Activated CD4-positive, alpha-beta T cell treated with anti-CD3 and anti-CD28 coated beads, Interleukin-2, Interleukin-6, amounts not matched to agents 100 ng/mL and 50 ng/mL, durations not matched to agents 16 hours and 8 hours (primary cell): ENCODE measurements at regions not wholly inside any gene's neighbourhood (a gene's known extent, or its start where the extent isn't known, plus 50 kb on each side); places are given as distances from the start of the nearest gene placed in this dataset.

Experiments
- DNase-seq: peaks from one replicate; pipeline ENCODE4 v3.0.0-alpha.2; 2020

DNA sequence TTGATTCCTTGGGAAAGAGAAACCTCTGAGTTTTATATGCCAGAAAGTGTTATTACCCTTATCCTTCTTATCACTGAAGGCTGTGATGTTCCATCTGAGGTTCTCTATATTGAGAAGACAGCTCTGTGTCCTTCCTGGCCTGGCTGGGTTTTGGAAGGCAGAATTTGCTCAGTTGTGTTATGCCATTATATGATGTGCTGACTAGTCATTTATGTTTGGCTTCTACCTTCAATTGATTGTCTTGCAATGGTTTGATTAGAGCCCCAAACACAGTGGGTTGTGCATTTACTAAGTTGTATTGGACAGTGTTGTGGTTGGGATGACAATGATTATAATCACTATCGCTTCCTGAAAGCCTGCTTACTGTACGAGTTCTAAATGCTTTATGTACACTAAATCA, 265.7 kb downstream of the SNAPC1 start:
- DNase-seq: no peak

DNA sequence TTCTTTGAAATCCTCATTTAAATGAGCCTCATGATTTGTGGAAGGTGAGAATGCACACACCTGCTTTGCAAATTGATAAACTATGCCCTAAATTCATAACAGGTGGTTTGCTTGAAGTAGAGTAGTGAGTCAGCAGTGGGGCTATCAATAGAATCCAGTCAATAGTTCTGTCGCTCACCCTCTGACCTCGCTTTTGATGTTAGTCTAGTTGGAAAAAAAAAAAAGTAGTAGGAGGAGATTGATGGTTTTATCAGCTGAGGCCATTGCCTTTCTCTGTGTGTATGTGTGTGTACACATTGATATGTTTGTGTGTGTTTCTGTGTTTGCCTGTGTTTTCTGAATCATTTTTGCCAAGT, 267.3 kb downstream of the SNAPC1 start:
- no peak for DNase-seq

DNA sequence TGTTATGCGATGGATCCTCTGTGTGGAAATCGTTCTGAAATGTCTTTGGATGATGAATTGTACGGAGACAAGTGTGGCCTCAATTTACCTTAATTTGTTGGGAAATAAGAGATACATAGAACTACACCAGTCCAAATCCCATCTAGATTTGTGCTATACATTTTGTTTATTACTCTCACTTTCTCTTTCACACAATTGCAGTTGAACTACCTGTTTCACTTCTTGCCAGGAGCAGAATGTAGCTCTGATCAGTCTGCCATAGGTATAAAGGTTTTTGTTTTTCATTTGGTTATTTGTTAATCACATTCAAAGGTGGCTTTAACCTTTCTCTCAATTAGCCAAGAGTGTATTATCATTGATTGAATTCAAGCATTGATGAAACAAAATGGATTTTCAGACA, 268.2 kb downstream of the SNAPC1 start:
- DNase-seq: no peak

DNA sequence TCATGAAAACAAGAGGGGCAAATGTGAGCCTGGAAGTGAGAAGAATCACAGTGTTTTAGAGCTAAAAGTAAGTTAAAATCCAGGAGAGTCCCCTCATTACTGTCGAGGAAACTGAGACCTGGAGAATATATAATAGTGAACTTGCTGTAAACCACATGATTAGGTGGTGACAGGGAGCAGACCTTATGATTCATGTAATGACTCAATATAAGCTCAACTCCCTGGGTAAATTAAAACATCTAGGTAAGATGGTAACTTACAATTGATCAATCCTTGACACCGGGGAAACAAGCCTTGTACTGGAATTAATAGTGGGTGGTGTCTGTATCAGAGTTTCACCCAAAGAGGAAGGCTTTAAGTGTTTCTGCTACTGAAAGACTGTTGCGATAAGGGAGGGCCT, 269.3 kb downstream of the SNAPC1 start:
- DNase-seq: no peak

DNA sequence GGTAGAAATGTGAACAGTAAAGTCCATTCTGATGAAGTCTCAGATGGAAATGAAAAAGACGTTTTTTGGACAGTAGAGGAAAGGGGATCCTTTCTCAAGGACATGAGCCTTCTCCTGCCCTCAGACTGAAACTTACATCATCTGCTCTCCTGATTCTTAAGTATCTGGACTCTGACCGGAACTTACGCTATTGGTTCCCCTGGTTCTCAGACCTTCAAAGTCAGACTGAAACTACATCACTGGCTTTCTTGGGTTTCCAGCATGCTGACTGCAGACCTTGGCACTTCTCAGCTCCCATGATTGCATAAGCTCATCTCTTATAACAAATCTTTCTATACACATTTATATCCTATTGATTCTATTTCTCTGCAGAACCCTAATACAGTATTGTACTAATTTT, 291.0 kb downstream of the SNAPC1 start:
- no peak for DNase-seq

DNA sequence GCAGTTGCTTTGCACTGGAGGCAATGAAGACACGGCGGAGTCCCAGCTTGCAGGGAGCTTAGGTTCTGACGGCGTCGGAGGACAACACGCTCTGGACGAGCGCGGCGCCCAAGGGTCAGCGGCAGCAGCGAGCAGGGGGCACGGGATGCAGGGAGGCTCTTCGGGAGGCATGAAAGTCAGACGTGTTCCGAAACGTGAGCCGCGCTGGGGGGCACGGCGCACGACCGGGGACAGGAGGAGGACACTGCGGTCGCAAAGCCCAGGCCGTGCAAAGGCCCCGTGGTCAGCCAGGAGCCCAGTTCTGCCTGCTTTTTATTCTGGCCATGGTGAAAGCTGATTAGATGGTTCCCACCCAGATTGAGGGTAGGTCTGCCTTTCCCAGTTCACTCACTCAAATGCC, 294.6 kb downstream of the SNAPC1 start:
- no peak for DNase-seq

DNA sequence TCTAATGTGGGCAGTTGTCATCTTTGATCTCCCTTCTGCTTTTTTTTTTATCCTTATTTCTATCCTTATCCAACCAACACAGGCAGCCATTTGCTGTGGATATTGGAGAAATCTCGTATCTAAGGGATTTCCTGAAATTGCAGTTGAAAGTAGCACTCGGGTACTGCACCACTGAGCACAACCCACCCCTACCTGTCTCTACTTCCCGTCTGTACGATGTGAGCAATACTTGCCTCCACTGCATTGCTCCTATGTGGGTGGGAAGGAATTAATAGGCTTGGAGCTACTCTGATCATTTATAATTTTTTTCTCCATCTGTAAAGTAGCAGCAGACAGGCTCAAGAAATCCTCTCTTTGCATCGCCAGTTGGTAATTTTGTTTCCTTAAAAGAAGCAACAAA, 300.4 kb downstream of the SNAPC1 start:
- no peak for DNase-seq

DNA sequence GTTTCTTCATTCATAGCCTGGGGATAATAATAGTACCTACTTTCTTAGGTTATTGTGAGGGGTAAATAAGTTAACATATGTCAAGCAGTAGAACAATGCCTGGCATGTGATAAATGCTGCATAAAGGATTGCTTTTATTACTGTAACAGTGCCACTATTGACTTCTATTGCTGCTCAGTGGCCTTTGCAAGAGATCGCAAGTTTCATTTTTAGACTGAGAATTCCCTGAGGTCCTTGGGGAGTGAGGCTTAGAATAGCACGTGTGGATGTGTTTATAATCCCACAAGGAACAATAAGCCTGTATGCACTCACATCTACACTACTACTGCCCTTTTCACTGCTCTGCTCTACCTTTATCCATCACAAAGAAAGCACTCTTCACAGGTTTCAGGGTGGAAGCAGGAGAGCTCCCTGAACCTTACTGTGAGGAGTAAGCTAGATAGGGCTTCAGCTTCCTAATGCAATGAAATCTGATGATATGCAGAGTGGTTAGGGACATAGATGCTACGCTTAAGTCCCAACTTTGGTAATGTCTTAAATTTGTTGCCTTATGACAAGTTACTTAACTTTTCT, 302.6 kb downstream of the SNAPC1 start:
- no peak for DNase-seq

DNA sequence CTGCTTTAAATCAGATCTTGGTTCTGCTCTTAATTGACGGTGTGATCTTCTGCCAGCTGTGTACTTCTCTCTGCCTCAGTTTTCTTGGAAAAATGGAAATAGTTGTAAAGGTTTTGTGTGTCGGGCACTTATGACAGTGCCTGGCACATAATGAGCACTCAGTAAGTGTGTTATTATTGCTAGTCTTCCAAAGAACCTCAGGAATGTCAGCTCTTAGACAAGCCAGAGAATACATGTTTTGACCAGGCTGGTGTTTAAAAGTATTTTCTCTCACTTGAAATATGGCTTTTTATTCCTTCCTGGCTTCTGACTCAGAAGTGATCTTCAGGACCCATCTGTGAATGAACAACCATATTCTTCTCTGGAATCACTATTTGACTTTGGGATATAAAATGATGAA, 304.1 kb downstream of the SNAPC1 start:
- no peak for DNase-seq

DNA sequence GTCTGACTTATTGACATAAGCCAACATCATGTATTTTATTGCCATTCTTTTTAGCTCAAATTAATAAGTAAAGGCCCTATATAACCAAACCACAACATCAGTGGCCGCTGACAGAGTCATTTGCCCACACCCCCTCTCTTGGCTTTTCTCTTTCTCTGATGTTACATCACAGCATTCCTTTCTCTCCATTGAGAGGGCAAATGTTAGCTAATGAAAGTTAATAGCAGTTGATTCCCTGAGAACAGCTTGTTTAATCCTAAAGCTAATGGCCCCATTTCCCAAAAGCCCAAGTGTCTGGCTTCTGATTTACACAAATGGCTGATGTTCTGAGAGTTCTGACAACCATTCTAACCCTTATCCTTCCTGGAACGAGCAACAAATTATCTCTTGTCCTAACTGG, 308.8 kb downstream of the SNAPC1 start:
- DNase-seq: no peak

DNA sequence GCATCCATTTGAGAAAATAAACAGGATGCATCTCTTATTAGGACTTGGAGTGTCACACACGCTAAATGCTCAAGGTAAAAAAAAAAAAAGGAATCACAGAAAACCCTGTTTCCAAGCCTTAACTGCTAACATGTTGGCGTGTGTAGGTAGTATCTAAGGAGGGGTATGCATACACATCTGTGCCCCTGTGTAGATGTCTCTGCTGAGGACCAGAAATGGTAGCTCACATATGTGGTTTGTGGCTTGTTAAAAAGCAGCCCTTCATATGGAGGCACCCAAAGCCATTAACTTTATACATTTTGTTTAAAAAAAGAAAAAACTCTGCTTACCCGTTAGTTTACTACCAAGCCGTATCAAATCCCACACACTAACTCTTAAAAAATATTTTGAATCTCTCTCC, 314.1 kb downstream of the SNAPC1 start:
- no peak for DNase-seq

DNA sequence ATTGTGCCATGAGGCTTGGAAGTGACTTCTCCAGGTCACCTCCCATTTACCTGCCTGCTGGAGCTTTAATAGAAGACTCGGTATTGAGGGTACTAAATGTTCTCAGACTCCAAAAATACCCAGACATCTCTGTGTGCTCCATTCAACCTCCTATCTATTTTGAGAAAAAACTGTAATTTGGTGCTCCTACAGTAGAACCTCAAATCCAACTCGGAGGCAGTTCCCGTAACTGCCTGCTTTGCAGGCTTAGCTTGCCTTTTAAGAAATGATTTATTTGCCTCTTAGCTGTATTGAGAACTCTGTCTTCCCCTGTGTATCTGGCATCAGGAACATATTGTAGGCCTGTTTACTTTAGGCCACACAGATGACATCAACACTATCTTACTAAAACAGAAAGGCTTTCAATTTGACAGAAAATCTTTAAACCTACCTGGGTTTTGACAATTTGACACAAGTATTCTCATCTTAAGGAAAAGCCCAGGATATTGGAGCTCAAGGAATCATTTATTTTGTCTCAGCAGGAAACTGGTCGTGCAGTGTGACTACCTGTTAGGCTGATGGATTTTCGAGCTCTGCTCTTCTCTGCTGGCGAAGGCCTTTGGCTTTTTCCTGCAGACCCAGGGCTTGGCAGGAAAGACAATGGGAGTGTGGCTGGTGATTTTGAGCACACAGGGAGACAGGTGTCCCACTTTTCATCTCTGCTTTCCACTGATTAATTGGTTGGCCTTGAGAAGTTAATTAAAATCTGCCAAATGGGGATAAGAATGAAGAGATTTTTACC, 314.8 kb downstream of the SNAPC1 start:
- no peak for DNase-seq

DNA sequence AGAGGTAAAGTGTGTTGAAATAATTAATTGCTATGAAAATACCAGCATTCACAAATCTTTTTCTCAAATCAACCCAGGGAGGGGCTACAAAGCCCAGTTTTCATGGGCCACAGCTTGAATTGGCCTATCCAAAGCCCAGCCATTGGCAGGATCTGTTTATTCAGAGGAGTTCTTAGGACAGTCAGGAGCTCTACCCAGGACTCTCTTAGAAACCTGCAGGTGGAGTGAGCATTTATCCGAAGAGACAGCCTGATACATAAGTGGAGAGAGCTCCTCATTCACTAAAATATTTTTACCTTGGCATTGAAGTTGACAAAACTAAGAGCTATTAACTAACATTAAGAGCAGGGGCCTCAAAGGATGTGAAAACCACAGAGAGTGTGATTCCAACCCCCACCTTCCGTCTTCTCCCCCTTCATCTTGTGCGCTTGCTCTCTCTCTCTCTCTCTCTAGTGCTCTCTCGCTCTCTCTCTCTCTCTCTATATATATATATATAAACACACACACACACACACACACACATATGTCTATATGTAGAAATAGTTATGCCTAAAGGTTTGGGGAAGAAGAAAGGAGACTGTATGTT, 315.5 kb downstream of the SNAPC1 start:
- DNase-seq: no peak

DNA sequence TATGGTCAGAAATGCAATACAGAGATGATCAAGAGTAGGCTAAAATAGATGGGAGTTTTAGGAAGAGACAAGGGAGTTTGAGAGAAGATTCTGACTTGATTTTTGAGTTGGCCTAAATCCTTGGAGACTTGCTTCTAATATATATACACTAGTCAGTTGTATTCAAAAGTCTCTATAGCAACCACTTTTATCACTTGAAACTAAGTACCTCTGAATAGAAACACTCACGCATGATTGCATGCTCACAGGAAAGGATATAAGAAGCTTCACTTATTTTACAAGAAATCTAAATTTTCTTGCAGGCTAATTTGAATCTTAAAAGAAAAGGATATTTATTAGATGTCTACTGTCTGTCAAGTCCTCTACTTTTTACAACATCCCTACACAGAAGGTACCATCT, 316.8 kb downstream of the SNAPC1 start:
- DNase-seq: no peak

DNA sequence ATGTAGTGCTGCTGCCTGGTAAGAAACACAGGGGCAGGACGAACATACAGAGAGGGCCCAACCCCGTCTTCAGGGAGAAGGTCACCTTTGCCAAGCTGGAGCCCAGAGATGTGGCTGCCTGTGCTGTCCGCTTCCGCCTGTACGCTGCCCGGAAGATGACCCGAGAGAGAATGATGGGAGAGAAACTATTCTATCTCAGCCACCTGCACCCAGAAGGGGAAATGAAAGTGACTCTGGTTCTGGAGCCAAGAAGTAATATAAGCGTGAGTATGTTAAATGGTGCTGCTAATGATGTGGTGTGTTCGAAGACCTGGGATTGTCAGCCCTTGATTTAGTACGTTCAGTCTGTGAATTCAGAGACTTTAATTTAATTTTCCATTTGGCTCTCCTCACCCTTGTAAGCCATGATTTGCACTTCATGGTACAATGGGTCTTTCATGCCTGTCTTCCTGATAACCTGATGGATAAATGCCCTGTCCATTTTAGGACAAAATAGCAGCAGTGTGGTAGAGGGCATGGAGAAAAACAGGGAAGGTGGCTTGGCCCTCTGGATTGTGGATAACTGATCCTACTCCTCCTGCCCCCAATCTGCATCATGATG, 318.9 kb downstream of the SNAPC1 start:
- DNase-seq: no peak

DNA sequence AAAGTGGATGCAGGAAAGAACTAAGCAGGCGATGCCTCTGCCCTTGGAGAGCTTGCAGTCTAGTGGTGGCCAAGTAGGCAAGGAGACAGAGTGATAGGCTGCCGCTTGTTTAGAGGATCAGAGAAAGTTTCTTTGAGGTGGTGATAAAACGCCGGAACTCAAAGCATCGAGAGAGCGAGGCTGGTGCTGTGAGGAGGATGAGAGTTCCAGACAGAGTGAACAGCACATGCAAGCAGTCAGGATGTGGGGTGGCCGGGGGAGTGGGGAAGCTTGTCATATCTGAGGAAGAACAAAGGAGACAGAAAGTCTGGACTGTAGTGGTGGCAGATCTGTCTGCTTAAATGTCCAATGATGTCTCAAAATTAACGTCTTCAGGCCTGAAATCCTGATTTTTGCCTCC, 319.7 kb downstream of the SNAPC1 start:
- DNase-seq: no peak

DNA sequence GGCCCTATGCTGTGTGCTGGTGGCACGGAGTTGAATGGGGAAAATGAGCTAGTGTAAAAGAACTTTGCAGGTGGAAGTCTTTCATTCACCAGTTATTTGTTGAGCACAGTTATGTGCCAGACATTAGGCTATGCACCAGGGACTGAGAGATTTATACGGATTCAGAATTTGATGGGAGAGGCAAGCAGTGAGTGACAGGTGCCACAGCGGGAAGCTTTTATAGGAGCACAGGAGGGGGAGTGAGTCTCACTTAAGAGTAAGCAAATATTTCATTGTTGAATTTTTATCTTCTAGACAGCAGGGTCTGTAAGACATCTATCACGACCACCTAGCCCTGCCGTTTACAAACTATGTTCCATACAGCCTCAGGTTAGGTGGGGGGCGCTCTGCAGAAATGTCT, 320.6 kb downstream of the SNAPC1 start:
- DNase-seq: no peak

DNA sequence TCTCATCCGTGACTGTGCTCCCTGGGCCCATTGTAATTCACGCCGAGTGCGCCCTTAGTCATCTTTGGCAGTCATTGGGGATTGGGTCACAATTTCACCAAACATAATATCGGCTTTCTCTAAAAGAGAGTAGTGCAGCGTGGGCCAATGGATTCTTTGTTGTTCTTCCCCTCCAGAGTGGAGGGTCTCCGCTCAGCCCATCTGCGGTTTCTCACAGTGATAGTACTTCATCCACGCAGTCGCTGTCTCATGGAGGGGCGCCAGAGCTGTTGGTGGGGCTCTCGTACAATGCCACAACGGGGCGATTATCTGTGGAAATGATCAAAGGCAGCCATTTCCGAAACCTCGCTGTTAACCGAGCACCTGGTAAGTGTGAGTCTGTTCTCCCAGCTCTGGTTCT, 321.8 kb downstream of the SNAPC1 start:
- DNase-seq: no peak

DNA sequence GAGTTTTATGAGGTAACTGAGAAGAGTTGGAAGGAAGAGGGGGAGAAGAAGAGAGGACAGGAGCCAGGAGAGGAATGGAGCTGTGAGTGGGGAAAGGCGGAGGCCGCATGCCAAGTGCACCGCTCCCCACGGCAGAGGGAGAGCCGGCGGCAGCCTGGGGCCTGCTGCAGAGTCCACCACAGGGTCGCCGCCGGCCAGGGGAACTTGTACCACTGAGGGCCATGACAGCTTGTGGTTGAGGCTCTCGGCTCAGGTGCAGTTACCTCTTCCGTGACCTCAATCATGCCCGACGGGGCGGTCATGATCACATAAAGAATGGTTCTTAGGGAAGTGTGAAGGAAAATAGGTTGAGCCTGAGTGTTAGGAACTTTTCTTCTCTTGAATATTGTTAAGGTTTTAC, 325.0 kb downstream of the SNAPC1 start:
- no peak for DNase-seq

DNA sequence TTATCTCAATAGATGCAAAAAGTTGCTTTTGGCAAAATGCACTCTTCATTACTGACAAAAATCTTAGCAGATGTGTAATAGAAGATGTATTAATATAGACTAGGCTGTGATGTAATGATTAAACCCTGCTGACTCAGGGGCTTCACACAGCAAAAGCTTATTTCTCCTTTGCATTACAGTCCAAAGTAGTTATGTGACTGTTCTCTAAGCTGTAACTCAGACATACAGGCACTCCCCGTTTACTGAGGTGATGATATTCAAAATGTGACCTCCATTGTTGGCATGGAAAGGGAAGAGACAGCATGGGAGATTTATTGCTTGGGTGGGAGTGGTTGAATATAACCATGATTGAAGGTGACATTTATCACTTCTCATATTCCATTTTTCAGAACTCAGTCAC, 331.5 kb downstream of the SNAPC1 start:
- DNase-seq: no peak

DNA sequence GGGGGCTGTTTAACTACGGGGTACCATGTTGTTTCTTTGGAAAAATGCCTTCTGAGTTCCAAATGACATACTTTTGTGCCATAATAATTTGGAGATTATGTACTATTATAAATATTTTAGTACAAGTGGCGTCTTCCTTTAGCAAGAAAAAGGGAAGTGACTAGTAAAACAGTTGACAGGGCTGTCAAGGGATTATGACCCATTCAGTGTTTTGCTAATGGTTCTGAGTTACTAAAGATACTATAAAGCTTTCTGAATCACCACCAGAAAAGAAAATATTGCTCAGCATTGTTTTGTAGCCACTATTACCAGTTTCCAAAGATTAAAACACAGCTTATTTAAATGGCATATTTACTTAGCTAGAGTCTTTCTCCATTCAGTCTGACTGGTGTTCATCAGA, 334.9 kb downstream of the SNAPC1 start:
- no peak for DNase-seq

DNA sequence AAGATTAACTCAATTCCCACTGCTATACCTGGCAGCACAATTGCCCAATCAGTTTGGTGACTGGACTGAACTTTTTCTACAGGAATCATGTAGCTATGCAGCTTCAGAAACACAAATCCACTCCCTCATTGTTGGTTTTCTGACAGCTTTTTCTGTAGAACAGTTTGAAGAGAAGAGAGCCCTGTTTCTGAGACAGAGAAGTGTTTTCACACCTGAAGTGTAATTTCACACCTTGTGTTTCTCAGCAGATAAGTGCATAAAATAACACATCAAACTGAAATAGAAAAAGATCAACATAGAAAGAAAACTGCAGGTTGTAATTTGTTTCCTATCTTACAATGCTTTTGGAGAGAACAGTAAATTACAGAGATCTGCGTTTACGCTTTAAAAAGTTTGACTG, 335.6 kb downstream of the SNAPC1 start:
- DNase-seq: no peak

DNA sequence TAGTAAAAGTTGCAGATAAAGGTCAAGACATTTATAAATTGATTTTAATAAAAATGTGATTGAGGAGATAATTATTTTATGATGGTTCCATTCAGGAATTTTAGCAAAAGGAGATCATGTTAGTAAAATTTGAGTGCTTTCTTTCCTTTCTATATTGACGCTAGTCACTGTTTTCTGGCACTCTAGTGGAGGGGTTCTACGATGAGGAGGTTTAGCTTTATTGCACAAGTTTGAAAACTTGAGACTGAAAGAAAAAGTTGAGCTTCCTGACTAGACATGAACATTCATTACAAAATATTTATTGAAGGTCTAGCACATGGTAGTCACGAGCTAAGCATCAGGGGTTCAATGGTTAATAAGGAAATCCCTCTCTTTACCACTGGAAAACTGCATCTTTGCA, 336.1 kb downstream of the SNAPC1 start:
- DNase-seq: no peak

DNA sequence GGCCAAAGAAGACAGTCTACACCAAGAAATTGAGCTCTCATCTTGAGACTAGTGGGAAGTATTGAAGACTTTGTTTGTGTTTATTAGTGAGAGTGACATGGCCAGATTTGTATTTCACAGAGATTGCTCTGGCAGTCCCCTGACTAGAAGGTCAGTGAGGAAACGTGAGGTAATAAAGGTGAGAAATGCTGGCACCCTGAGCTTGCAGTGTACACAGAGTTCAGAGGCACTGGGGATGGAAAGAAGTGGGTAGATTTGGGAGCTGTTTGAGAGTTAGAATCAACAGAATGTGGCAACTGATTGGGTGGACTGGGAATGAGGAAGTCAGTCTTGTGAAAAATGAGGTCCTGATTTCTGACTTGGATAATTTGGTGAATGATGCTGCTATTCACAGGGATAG, 336.9 kb downstream of the SNAPC1 start:
- DNase-seq: no peak

DNA sequence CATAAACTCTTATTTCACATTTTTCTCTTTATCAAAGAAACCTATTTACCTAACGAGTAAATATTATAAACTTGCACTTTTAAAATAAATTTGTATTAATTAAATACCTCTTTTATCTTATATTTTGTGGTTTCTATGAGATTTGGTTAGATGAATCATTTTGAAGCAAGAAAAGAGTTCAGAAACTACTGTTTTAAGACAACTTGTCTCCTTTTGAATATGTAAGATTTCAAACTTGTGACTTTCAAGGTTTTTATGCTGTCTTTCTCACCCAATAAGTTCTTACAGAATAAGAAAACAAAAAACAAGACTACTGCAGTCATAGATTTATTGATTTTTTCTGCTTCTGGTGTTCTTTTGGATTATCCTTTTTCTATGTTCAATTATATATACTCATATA, 339.0 kb downstream of the SNAPC1 start:
- DNase-seq: no peak
